T-cell (primary cell): ENCODE measurements at regions not wholly inside any gene's neighbourhood (a gene's known extent, or its start where the extent isn't known, plus 50 kb on each side); places are given as distances from the start of the nearest gene placed in this dataset.

Experiments used
- ATAC-seq, 4 experiments: fragments of 200-7000 bp in 3 of 4; fragments of 150-1000 bp in 1 of 4; cut with Tn5 transposase; replicated peaks in 1 of 4; 1 replicate in 3 of 4; 2 replicates in 1 of 4; pipeline ENCODE4 v1.10.0; 2021; ENCODE audit warnings: moderate library complexity in 3 of 4, mild to moderate bottlenecking in 2 of 4, moderate number of reproducible peaks in 1 of 4
- CTCF ChIA-PET, 2 donors: fragments of 300-600 bp; sonication (Branson Sonifier 250); formaldehyde crosslinking; loops; one replicate each; lab custom pipeline; 2022; ENCODE audit warnings: antibody characterized with exemption in 2 of 2; lab: Charles Lee
- POLR2A ChIA-PET, 2 donors: fragments of 300-600 bp; sonication (Branson Sonifier 250); formaldehyde crosslinking; loops; one replicate each; lab custom pipeline; 2022; ENCODE audit warnings: antibody characterized with exemption in 2 of 2; lab: Charles Lee
- DNase-seq, 35 experiments: peaks; one replicate each; pipeline versions ENCODE4 v3.0.0 to v3.0.0-alpha.2; 2013 to 2023
- H3K27ac ChIP-seq: one replicate; pipeline ENCODE4 v1.5.1; 2013; ENCODE audit warnings: low read length
- H3K27me3 ChIP-seq, 2 experiments: replicated peaks in 1 of 2; 1 replicate in 1 of 2; 2 replicates in 1 of 2; pipeline versions ENCODE4 v1.6.1 to v1.7.0; 2013; ENCODE audit warnings: low read length in 1 of 2, mixed read lengths in 1 of 2; ENCODE audit not compliant: control insufficient read depth in 2 of 2, insufficient read depth in 2 of 2; ENCODE audit errors: extremely low read depth in 1 of 2
- H3K36me3 ChIP-seq, 2 donors: 1 replicate in 1 of 2; 2 replicates in 1 of 2; pipeline versions ENCODE4 v1.6.1 to v1.7.0; 2013; ENCODE audit warnings: low read length in 1 of 2; ENCODE audit not compliant: control insufficient read depth in 2 of 2, insufficient read depth in 1 of 2; ENCODE audit errors: extremely low read depth in 1 of 2
- H3K4me1 ChIP-seq, 2 experiments: 1 replicate in 1 of 2; 2 replicates in 1 of 2; pipeline versions ENCODE4 v1.6.1 to v1.7.0; 2013; ENCODE audit warnings: low read length in 2 of 2, mixed read lengths in 1 of 2; ENCODE audit not compliant: insufficient read depth in 2 of 2, control insufficient read depth in 1 of 2; ENCODE audit errors: extremely low read depth in 1 of 2
- H3K4me3 ChIP-seq, 2 donors: 1 replicate in 1 of 2; 2 replicates in 1 of 2; pipeline versions ENCODE4 v1.5.1 to v1.7.0; 2013; ENCODE audit warnings: mild to moderate bottlenecking in 2 of 2, low read length in 1 of 2, moderate library complexity in 1 of 2; ENCODE audit not compliant: control insufficient read depth in 1 of 2; ENCODE audit errors: extremely low read depth in 1 of 2
- H3K9me3 ChIP-seq: 2 replicates; pipeline ENCODE4 v1.7.0; 2013
- H3K27ac Mint-ChIP-seq, 2 donors: one replicate each; pipeline ENCODE4 v1.8.0; 2020 to 2021; ENCODE audit warnings: mild to moderate bottlenecking in 2 of 2, mixed read lengths in 2 of 2
- H3K27me3 Mint-ChIP-seq, 2 donors: one replicate each; pipeline ENCODE4 v1.8.0; 2021 to 2022; ENCODE audit warnings: mixed read lengths in 2 of 2
- H3K36me3 Mint-ChIP-seq: one replicate; pipeline ENCODE4 v1.8.0; 2021; ENCODE audit warnings: mixed read lengths
- H3K4me1 Mint-ChIP-seq, 3 donors: one replicate each; pipeline ENCODE4 v1.8.0; 2020 to 2022; ENCODE audit warnings: mixed read lengths in 3 of 3, mild to moderate bottlenecking in 1 of 3
- H3K4me3 Mint-ChIP-seq, 3 donors: one replicate each; pipeline ENCODE4 v1.8.0; 2020 to 2022; ENCODE audit warnings: mild to moderate bottlenecking in 3 of 3, mixed read lengths in 3 of 3, moderate library complexity in 3 of 3
- H3K9me3 Mint-ChIP-seq, 3 donors: one replicate each; pipeline ENCODE4 v1.8.0; 2020 to 2022; ENCODE audit warnings: mixed read lengths in 3 of 3
- WGBS: methylation state at CpG from one replicate; pipeline ENCODE4 v1.1.5; 2013; ENCODE audit warnings: missing lambda C conversion rate; ENCODE audit not compliant: insufficient coverage; 5-methylcytosine and 5-hydroxymethylcytosine counted together

- ChIA-PET POLR2A (no interaction called here), CTCF (interaction anchor here in 1 of 2 donors (0.6 kb wide), 1 partner anchor 11 kb away, joined by 3 read pairs; no protein-coding TSS in a partner anchor)
- WGBS = no CpG with 5 or more reads among the region's 2 CpGs
- no peaks in the 10 kb centered on the region for H3K36me3 ChIP-seq
- H3K4me1 ChIP-seq = no peaks in the 10 kb centered on the region
- Mint-ChIP-seq H3K36me3 (no peaks in the 10 kb centered on the region), H3K27me3 (no peaks in the 10 kb centered on the region), H3K27ac (no peak overlapping the region), H3K9me3 (no peaks in the 10 kb centered on the region), H3K4me3 (no peak overlapping the region), H3K4me1 (no peaks in the 10 kb centered on the region)
- no peaks in the 10 kb centered on the region for H3K9me3 ChIP-seq
- H3K4me3 ChIP-seq = no peak overlapping the region
- no peak overlapping the region for H3K27ac ChIP-seq
- H3K27me3 ChIP-seq = no peaks in the 10 kb centered on the region
- ATAC-seq (no peak), DNase-seq (peak in 1 of 35 experiments; percentile 1)
Measured at GRCh38 chr1:102191723-102192122, 195.0 kb upstream of the OLFM3 start.

- no CpG with 5 or more reads among the region's 1 CpG for WGBS
- Mint-ChIP-seq H3K36me3 (no peaks in the 10 kb centered on the region), H3K9me3 (no peaks in the 10 kb centered on the region), H3K4me1 (no peaks in the 10 kb centered on the region), H3K4me3 (no peak overlapping the region), H3K27me3 (no peaks in the 10 kb centered on the region), H3K27ac (no peak overlapping the region)
- no peaks in the 10 kb centered on the region for H3K36me3 ChIP-seq
- H3K9me3 ChIP-seq = no peaks in the 10 kb centered on the region
- ChIA-PET POLR2A (no interaction called here), CTCF (no interaction called here)
- H3K27me3 ChIP-seq = no peaks in the 10 kb centered on the region
- ATAC-seq = no peak
- no peak overlapping the region for H3K27ac ChIP-seq
- no peak for DNase-seq
- no peak overlapping the region for H3K4me3 ChIP-seq
- no peaks in the 10 kb centered on the region for H3K4me1 ChIP-seq
Measured at GRCh38 chr1:102190429-102190828, 193.7 kb upstream of the OLFM3 start.

GRCh38 chr1:102186536-102186935, 189.8 kb upstream of the OLFM3 start:
- H3K4me1 ChIP-seq = no peaks in the 10 kb centered on the region
- WGBS = 60% methylated on average over 1 of the region's 2 CpGs
- H3K4me3 ChIP-seq = no peak overlapping the region
- DNase-seq (no peak), ATAC-seq (no peak)
- no peak overlapping the region for H3K4me3 Mint-ChIP-seq
- CTCF ChIA-PET = no interaction called here
- no peaks in the 10 kb centered on the region for H3K36me3 Mint-ChIP-seq
- no peaks in the 10 kb centered on the region for H3K4me1 Mint-ChIP-seq
- no peak overlapping the region for H3K27ac ChIP-seq
- H3K9me3 Mint-ChIP-seq = no peaks in the 10 kb centered on the region
- no peaks in the 10 kb centered on the region for H3K27me3 ChIP-seq
- no peaks in the 10 kb centered on the region for H3K27me3 Mint-ChIP-seq
- no peak overlapping the region for H3K27ac Mint-ChIP-seq
- POLR2A ChIA-PET = interaction anchor here in 1 of 2 donors (0.5 kb wide), 1 partner anchor 36 kb away, joined by 3 read pairs; no protein-coding TSS in a partner anchor
- H3K36me3 ChIP-seq = no peaks in the 10 kb centered on the region
- no peaks in the 10 kb centered on the region for H3K9me3 ChIP-seq

DNA sequence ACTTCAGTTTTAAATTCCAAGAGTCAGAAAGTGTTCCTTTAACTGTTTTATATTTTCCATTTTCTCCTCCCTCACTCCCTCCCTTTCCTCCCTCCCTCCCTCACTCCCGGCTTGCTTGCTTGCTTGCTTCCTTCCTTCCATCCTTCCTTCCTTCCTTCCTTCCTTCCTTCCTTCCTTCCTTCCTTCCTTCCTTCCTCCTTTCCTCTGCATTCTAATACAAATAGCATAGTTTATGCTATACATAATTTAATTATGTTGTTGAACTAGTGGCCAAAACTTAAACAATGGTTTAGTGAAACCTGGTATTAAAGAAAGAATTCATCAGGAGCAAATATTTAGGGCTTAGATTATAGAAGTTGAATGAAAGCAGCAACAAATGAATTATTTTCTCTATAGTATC, 188.5 kb upstream of the OLFM3 start:
- Mint-ChIP-seq H3K27ac (no peak overlapping the region), H3K27me3 (no peaks in the 10 kb centered on the region), H3K4me3 (no peak overlapping the region), H3K9me3 (no peaks in the 10 kb centered on the region), H3K4me1 (no peaks in the 10 kb centered on the region), H3K36me3 (no peaks in the 10 kb centered on the region)
- Histone ChIP-seq H3K27me3 (no peaks in the 10 kb centered on the region), H3K9me3 (no peaks in the 10 kb centered on the region), H3K36me3 (no peaks in the 10 kb centered on the region), H3K4me1 (no peaks in the 10 kb centered on the region), H3K27ac (no peak overlapping the region), H3K4me3 (no peak overlapping the region)
- WGBS = no CpG with 5 or more reads among the region's 1 CpG
- POLR2A ChIA-PET = no interaction called here
- ATAC-seq (no peak), DNase-seq (no peak)
- CTCF ChIA-PET = no interaction called here

- Mint-ChIP-seq H3K4me3 (no peak overlapping the region), H3K9me3 (no peaks in the 10 kb centered on the region), H3K36me3 (no peaks in the 10 kb centered on the region), H3K27ac (no peak overlapping the region), H3K4me1 (no peaks in the 10 kb centered on the region), H3K27me3 (no peaks in the 10 kb centered on the region)
- no peak overlapping the region for H3K27ac ChIP-seq
- ATAC-seq = no peak
- H3K27me3 ChIP-seq = no peaks in the 10 kb centered on the region
- DNase-seq = no peak
- H3K36me3 ChIP-seq = no peaks in the 10 kb centered on the region
- no peak overlapping the region for H3K4me3 ChIP-seq
- no peaks in the 10 kb centered on the region for H3K4me1 ChIP-seq
- POLR2A ChIA-PET = no interaction called here
- no peaks in the 10 kb centered on the region for H3K9me3 ChIP-seq
- CTCF ChIA-PET = no interaction called here
Measured at GRCh38 chr1:102184477-102184876, 187.8 kb upstream of the OLFM3 start.

DNA sequence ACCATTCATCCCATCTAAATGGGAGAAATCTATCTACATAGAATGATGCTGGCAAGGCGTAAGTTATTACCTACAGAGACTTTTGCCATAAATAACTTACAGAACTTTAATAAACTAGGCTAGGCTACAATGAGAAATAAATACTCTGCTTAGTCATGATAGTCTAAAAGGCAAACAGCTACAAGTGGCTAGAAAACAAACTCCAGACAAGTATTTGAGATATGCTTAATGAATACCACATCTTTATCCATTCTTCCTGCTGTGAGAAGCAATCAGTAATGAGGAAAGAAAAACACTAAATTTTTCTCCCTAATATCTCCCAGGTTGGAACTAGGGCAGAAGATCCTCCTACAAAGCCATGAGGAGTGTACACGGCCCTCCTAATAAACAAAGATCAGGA, 187.0 kb upstream of the OLFM3 start:
- DNase-seq (no peak), ATAC-seq (no peak)
- no peaks in the 10 kb centered on the region for H3K4me1 Mint-ChIP-seq
- ChIA-PET POLR2A (no interaction called here), CTCF (no interaction called here)
- WGBS = no CpG with 5 or more reads among the region's 2 CpGs
- H3K9me3 Mint-ChIP-seq = no peaks in the 10 kb centered on the region
- H3K27me3 ChIP-seq = no peaks in the 10 kb centered on the region
- H3K4me1 ChIP-seq = no peaks in the 10 kb centered on the region
- H3K27ac ChIP-seq = no peak overlapping the region
- no peak overlapping the region for H3K4me3 ChIP-seq
- no peak overlapping the region for H3K4me3 Mint-ChIP-seq
- H3K36me3 Mint-ChIP-seq = no peaks in the 10 kb centered on the region
- no peaks in the 10 kb centered on the region for H3K9me3 ChIP-seq
- H3K27ac Mint-ChIP-seq = no peak overlapping the region
- H3K27me3 Mint-ChIP-seq = no peaks in the 10 kb centered on the region
- no peaks in the 10 kb centered on the region for H3K36me3 ChIP-seq

DNA sequence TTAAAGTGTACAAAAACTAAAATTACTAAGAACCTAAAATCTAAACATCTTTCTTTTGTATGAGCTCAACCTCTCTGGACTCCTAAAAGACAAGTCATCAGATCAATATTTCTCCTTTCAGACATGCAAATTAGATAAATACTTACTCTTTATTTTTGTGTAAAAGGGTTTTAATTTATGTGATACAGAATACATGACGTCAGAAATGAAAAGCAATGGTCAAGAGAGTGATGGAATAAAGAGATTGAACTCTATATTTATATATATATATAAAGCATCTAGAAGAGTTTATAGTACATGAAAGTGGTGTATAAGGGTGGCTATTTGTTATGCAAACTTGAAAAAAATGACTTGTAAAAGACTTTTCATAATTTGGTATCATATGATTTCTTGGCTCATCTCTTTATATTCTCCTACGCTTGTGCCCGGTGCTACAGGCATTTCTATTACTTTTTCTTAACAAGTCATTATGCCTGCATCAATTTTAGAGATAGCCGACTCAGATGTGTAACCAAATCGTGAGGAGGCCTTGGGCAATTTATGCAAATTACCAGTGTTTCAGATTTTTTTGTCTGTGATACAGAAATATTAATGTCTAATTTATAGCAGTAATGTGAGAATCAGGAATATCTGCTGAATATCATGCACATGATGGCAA, 186.0 kb upstream of the OLFM3 start:
- H3K4me3 Mint-ChIP-seq = no peak overlapping the region
- no peak overlapping the region for H3K27ac ChIP-seq
- 83% methylated on average over 2 of the region's 5 CpGs for WGBS
- H3K36me3 Mint-ChIP-seq = no peaks in the 10 kb centered on the region
- H3K9me3 Mint-ChIP-seq = no peaks in the 10 kb centered on the region
- H3K27me3 ChIP-seq = no peaks in the 10 kb centered on the region
- no peak for DNase-seq
- no peaks in the 10 kb centered on the region for H3K4me1 Mint-ChIP-seq
- H3K36me3 ChIP-seq = no peaks in the 10 kb centered on the region
- POLR2A ChIA-PET = no interaction called here
- H3K4me1 ChIP-seq = no peaks in the 10 kb centered on the region
- H3K4me3 ChIP-seq = no peak overlapping the region
- no peaks in the 10 kb centered on the region for H3K9me3 ChIP-seq
- no peaks in the 10 kb centered on the region for H3K27me3 Mint-ChIP-seq
- CTCF ChIA-PET = no interaction called here
- ATAC-seq = no peak
- H3K27ac Mint-ChIP-seq = no peak overlapping the region
